Thymus (tissue), 11 donors: ENCODE measurements at regions not wholly inside any gene's neighbourhood (a gene's known extent, or its start where the extent isn't known, plus 50 kb on each side); places are given as distances from the start of the nearest gene placed in this dataset.
"Not testable (repeated sequence)": the region's sequence is repeated elsewhere in the genome, so short reads cannot be mapped to it uniquely, and the experiment has no call there.

Source experiments
- DNase-seq, 9 donors: peaks; one replicate each; pipeline ENCODE4 v3.0.0-alpha.2; 2013; ENCODE audit warnings: low spot score in 9 of 9, low read depth in 6 of 9, missing footprints in 1 of 9
- H3K27ac ChIP-seq, 2 donors: one replicate each; pipeline ENCODE4 v1.5.1; 2013; ENCODE audit warnings: control low read depth in 1 of 2, low read depth in 1 of 2, low read length in 1 of 2, mild to moderate bottlenecking in 1 of 2, moderate library complexity in 1 of 2
- H3K27me3 ChIP-seq, 2 donors: one replicate each; pipeline ENCODE4 v1.5.1; 2013; ENCODE audit warnings: low read length in 1 of 2; ENCODE audit not compliant: control insufficient read depth in 2 of 2, insufficient read depth in 1 of 2
- H3K36me3 ChIP-seq, 2 donors: one replicate each; pipeline ENCODE4 v1.5.1; 2013; ENCODE audit warnings: low read length in 1 of 2, mild to moderate bottlenecking in 1 of 2, moderate library complexity in 1 of 2; ENCODE audit not compliant: control insufficient read depth in 2 of 2, insufficient read depth in 2 of 2
- H3K4me1 ChIP-seq, 2 donors: one replicate each; pipeline ENCODE4 v1.5.1; 2013; ENCODE audit warnings: low read length in 2 of 2; ENCODE audit not compliant: control insufficient read depth in 2 of 2, insufficient read depth in 2 of 2
- H3K4me3 ChIP-seq, 2 donors: one replicate each; pipeline ENCODE4 v1.5.1; 2013; ENCODE audit warnings: low read length in 2 of 2, control low read depth in 1 of 2, mild to moderate bottlenecking in 1 of 2
- H3K9me3 ChIP-seq, 2 donors: one replicate each; pipeline ENCODE4 v1.5.1; 2013; ENCODE audit warnings: low read length in 1 of 2, mild to moderate bottlenecking in 1 of 2; ENCODE audit not compliant: control insufficient read depth in 2 of 2, insufficient read depth in 1 of 2
- WGBS: extraction: QIAGEN DNeasy Blood & Tissue Kit; methylation state at CpG from one replicate; pipeline ENCODE4 v1.1.7; 2013; 5-methylcytosine and 5-hydroxymethylcytosine counted together
- donor health status: healthy.

- Histone ChIP-seq H3K4me3 (no peak overlapping the region), H3K36me3 (no peaks in the 10 kb centered on the region), H3K4me1 (peaks cover 0 to 26% of the 10 kb centered on the region in 2 donors), H3K27ac (peak overlapping the region in 1 of 2 donors; percentile 59), H3K9me3 (no peaks in the 10 kb centered on the region), H3K27me3 (no peaks in the 10 kb centered on the region)
- DNase-seq = peak in 2 of 9 donors; percentile 2 to 34
- WGBS = 71% methylated on average over 4 of the region's 4 CpGs
Observed at GRCh38 chr18:25533218-25533617, 181.3 kb upstream of the ZNF521 start.

- Histone ChIP-seq H3K9me3 (no peaks in the 10 kb centered on the region), H3K4me1 (peaks cover 0 to 26% of the 10 kb centered on the region in 2 donors), H3K36me3 (no peaks in the 10 kb centered on the region), H3K27me3 (no peaks in the 10 kb centered on the region), H3K27ac (no peak overlapping the region), H3K4me3 (no peak overlapping the region)
- DNase-seq = no peak
- WGBS = 93% methylated on average over 3 of the region's 3 CpGs
Observed at GRCh38 chr18:25531207-25531606, 179.2 kb upstream of the ZNF521 start.

- not testable (repeated sequence) for H3K4me1 ChIP-seq, H3K4me3 ChIP-seq, DNase-seq, H3K9me3 ChIP-seq, H3K27ac ChIP-seq, H3K36me3 ChIP-seq, H3K27me3 ChIP-seq
- 24% methylated on average over 1 of the region's 1 CpG for WGBS
Observed at GRCh38 chr18:25525789-25526188, 173.8 kb upstream of the ZNF521 start.

GRCh38 chr18:25518716-25519053 is 166.7 kb upstream of the ZNF521 start:
- WGBS = 7% methylated on average over 3 of the region's 3 CpGs

GRCh38 chr18:25517881-25518715 is 166.1 kb upstream of the ZNF521 start:
- H3K9me3 ChIP-seq = no peaks in the 10 kb centered on the region
- no peak for DNase-seq
- H3K4me1 ChIP-seq = no peaks in the 10 kb centered on the region
- WGBS = 84% methylated on average over 6 of the region's 6 CpGs
- no peaks in the 10 kb centered on the region for H3K36me3 ChIP-seq
- H3K27ac ChIP-seq = no peak overlapping the region
- no peak overlapping the region for H3K4me3 ChIP-seq
- no peaks in the 10 kb centered on the region for H3K27me3 ChIP-seq

More at GRCh38 chr18:25518716-25519053, 166.7 kb upstream of the ZNF521 start:
- Histone ChIP-seq H3K9me3 (no peaks in the 10 kb centered on the region), H3K27me3 (no peaks in the 10 kb centered on the region), H3K27ac (no peak overlapping the region), H3K4me1 (no peaks in the 10 kb centered on the region), H3K4me3 (no peak overlapping the region), H3K36me3 (no peaks in the 10 kb centered on the region)
- no peak for DNase-seq

GRCh38 chr18:25516747-25517498 is 165.0 kb upstream of the ZNF521 start:
- Histone ChIP-seq H3K4me3 (no peak overlapping the region), H3K27ac (no peak overlapping the region), H3K27me3 (no peaks in the 10 kb centered on the region), H3K36me3 (no peaks in the 10 kb centered on the region), H3K9me3 (no peaks in the 10 kb centered on the region), H3K4me1 (no peaks in the 10 kb centered on the region)
- DNase-seq = no peak
- 94% methylated on average over 7 of the region's 7 CpGs for WGBS

- WGBS = 63% methylated on average over 5 of the region's 5 CpGs
- no peak for DNase-seq
- Histone ChIP-seq H3K4me3 (no peak overlapping the region), H3K36me3 (no peaks in the 10 kb centered on the region), H3K4me1 (no peaks in the 10 kb centered on the region), H3K27me3 (no peaks in the 10 kb centered on the region), H3K9me3 (no peaks in the 10 kb centered on the region), H3K27ac (no peak overlapping the region)
Observed at GRCh38 chr18:25516121-25516520, 164.2 kb upstream of the ZNF521 start.

GRCh38 chr18:25510096-25510495 is 158.1 kb upstream of the ZNF521 start:
- no peak for DNase-seq
- H3K4me3 ChIP-seq = no peak overlapping the region
- no peaks in the 10 kb centered on the region for H3K27me3 ChIP-seq
- H3K27ac ChIP-seq = no peak overlapping the region
- no peaks in the 10 kb centered on the region for H3K36me3 ChIP-seq
- H3K4me1 ChIP-seq = no peaks in the 10 kb centered on the region
- WGBS = 88% methylated on average over 2 of the region's 2 CpGs
- H3K9me3 ChIP-seq = no peaks in the 10 kb centered on the region

GRCh38 chr18:25503567-25504081 is 151.7 kb upstream of the ZNF521 start:
- H3K4me1 ChIP-seq = peaks cover 0 to 3% of the 10 kb centered on the region in 2 donors
- no peak overlapping the region for H3K27ac ChIP-seq
- H3K4me3 ChIP-seq = peak overlapping the region in 1 of 2 donors; percentile 20
- 26% methylated on average over 11 of the region's 11 CpGs for WGBS
- no peaks in the 10 kb centered on the region for H3K9me3 ChIP-seq
- H3K36me3 ChIP-seq = no peaks in the 10 kb centered on the region
- peak in 1 of 9 donors; percentile 6 for DNase-seq
- no peaks in the 10 kb centered on the region for H3K27me3 ChIP-seq
